Esophagus muscularis mucosa (tissue), 4 donors: ENCODE measurements at regions not wholly inside any gene's neighbourhood (a gene's known extent, or its start where the extent isn't known, plus 50 kb on each side); places are given as distances from the start of the nearest gene placed in this dataset.

Experiments
- DNase-seq: peaks from one replicate; pipeline ENCODE4 v3.0.0-alpha.2; 2017; ENCODE audit errors: extremely low spot score
- H3K27ac ChIP-seq, 4 donors: fragments of 200-600 bp; sonication (generic); replicated peaks in 1 of 4; 1 replicate in 3 of 4; 2 replicates in 1 of 4; pipeline ENCODE4 v1.5.1; 2016 to 2019; ENCODE audit warnings: mild to moderate bottlenecking in 1 of 4
- H3K27me3 ChIP-seq, 4 donors: fragments of 200-600 bp; sonication (generic); one replicate each; pipeline versions ENCODE4 v1.5.1 to v1.6.0; 2016 to 2019
- H3K36me3 ChIP-seq, 4 donors: fragments of 200-600 bp; sonication (generic); one replicate each; pipeline ENCODE4 v1.5.1; 2016 to 2019
- H3K4me1 ChIP-seq, 4 donors: fragments of 200-600 bp; sonication (generic); one replicate each; pipeline ENCODE4 v1.5.1; 2016 to 2019
- H3K4me3 ChIP-seq, 4 donors: fragments of 200-600 bp; sonication (generic); 1 replicate in 2 of 4; 2 replicates in 2 of 4; pipeline ENCODE4 v1.5.1; 2016 to 2019; ENCODE audit warnings: mild to moderate bottlenecking in 4 of 4, moderate library complexity in 1 of 4
- H3K9me3 ChIP-seq, 4 donors: fragments of 200-600 bp; sonication (generic); 1 replicate in 3 of 4; 2 replicates in 1 of 4; pipeline ENCODE4 v1.5.1; 2016 to 2019
- CTCF ChIP-seq, 3 experiments: fragments of 200-600 bp in 2 of 3; fragments of 450-650 bp in 1 of 3; sonication (generic) in 2 of 3; IDR thresholded peaks; one replicate each; pipeline ENCODE4 v1.5.1; 2017 to 2019; ENCODE audit warnings: antibody characterized with exemption in 3 of 3, mild to moderate bottlenecking in 2 of 3, moderate library complexity in 1 of 3
- EP300 ChIP-seq: sonication (generic); formaldehyde crosslinking; IDR thresholded peaks from one replicate; pipeline ENCODE4 v1.6.1; 2017; ENCODE audit warnings: antibody characterized with exemption
- POLR2A ChIP-seq: fragments of 450-650 bp; IDR thresholded peaks from one replicate; pipeline ENCODE4 v1.6.1; 2017; ENCODE audit warnings: antibody characterized with exemption, moderate library complexity, mild to moderate bottlenecking, low read depth
- POLR2AphosphoS5 ChIP-seq, 2 donors: sonication (generic); formaldehyde crosslinking; IDR thresholded peaks; one replicate each; pipeline ENCODE4 v1.6.1; 2017; ENCODE audit warnings: antibody characterized with exemption in 2 of 2
- WGBS: methylation state at CpG from one replicate; pipeline ENCODE4 v1.1.5; 2018; 5-methylcytosine and 5-hydroxymethylcytosine counted together
- intact Hi-C: fragments of 100-400 bp; cut with DNase I; formaldehyde crosslinking; loops from one replicate; pipeline ENCODE4 v1.15.1; 2023

GRCh38 chr4:123557857-123558536 is 161.4 kb downstream of the SPRY1 start:
- no peaks in the 10 kb centered on the region for H3K9me3 ChIP-seq
- no peaks in the 10 kb centered on the region for H3K36me3 ChIP-seq
- peaks cover 22 to 28% (median 25%) of the 10 kb centered on the region in 4 donors for H3K4me1 ChIP-seq
- no peaks in the 10 kb centered on the region for H3K27me3 ChIP-seq
- DNase-seq = no peak
- no peak overlapping the region for H3K4me3 ChIP-seq
- WGBS = 91% methylated on average over 4 of the region's 4 CpGs
- intact Hi-C loops = loop anchor here (10.0 kb wide), 1 partner anchor 557 kb away; no protein-coding TSS in a partner anchor
- H3K27ac ChIP-seq = no peak overlapping the region
- TF ChIP-seq POLR2AphosphoS5 (IDR thresholded peaks at IDR 0.05) = no peak
- no peak for TF ChIP-seq EP300
- no peak for TF ChIP-seq POLR2A
- no peak for TF ChIP-seq CTCF (IDR thresholded peaks at IDR 0.05)

- peaks cover 22 to 33% (median 27%) of the 10 kb centered on the region in 4 donors for H3K4me1 ChIP-seq
- intact Hi-C loops = loop anchor here (10.0 kb wide), 1 partner anchor 556 kb away; no protein-coding TSS in a partner anchor
- 86% methylated on average over 1 of the region's 1 CpG for WGBS
These were observed 162.3 kb downstream of the SPRY1 start for GRCh38 chr4:123558865-123559264.

GRCh38 chr4:123559955-123560871 is 163.6 kb downstream of the SPRY1 start:
- H3K9me3 ChIP-seq = no peaks in the 10 kb centered on the region
- H3K27ac ChIP-seq = no peak overlapping the region
- intact Hi-C loops = loop anchor here (10.0 kb wide), 1 partner anchor 555 kb away; no protein-coding TSS in a partner anchor
- peaks cover 14 to 29% (median 19%) of the 10 kb centered on the region in 4 donors for H3K4me1 ChIP-seq
- no peaks in the 10 kb centered on the region for H3K27me3 ChIP-seq
- DNase-seq = no peak
- WGBS = 86% methylated on average over 7 of the region's 7 CpGs
- TF ChIP-seq POLR2AphosphoS5 (IDR thresholded peaks at IDR 0.05) (no peak), POLR2A (no peak), EP300 (no peak), CTCF (IDR thresholded peaks at IDR 0.05) (no peak)
- no peaks in the 10 kb centered on the region for H3K36me3 ChIP-seq
- H3K4me3 ChIP-seq = no peak overlapping the region

More at GRCh38 chr4:123558865-123559264, 162.3 kb downstream of the SPRY1 start:
- H3K9me3 ChIP-seq = no peaks in the 10 kb centered on the region
- no peak for TF ChIP-seq EP300
- no peak for TF ChIP-seq POLR2A
- no peak for TF ChIP-seq CTCF (IDR thresholded peaks at IDR 0.05)
- no peak for TF ChIP-seq POLR2AphosphoS5 (IDR thresholded peaks at IDR 0.05)
- DNase-seq = no peak
- no peak overlapping the region for H3K27ac ChIP-seq
- H3K36me3 ChIP-seq = no peaks in the 10 kb centered on the region
- H3K27me3 ChIP-seq = no peaks in the 10 kb centered on the region
- no peak overlapping the region for H3K4me3 ChIP-seq

- DNase-seq = no peak
- WGBS = 100% methylated on average over 1 of the region's 1 CpG
- no peak overlapping the region for H3K27ac ChIP-seq
- H3K4me1 ChIP-seq = peaks cover 3 to 16% (median 7%) of the 10 kb centered on the region in 4 donors
- intact Hi-C loops = no loop called here
- no peaks in the 10 kb centered on the region for H3K36me3 ChIP-seq
- H3K9me3 ChIP-seq = no peaks in the 10 kb centered on the region
- TF ChIP-seq POLR2AphosphoS5 (IDR thresholded peaks at IDR 0.05) (no peak), CTCF (IDR thresholded peaks at IDR 0.05) (no peak), EP300 (no peak), POLR2A (no peak)
- H3K27me3 ChIP-seq = no peaks in the 10 kb centered on the region
- no peak overlapping the region for H3K4me3 ChIP-seq
These were observed 164.9 kb downstream of the SPRY1 start for GRCh38 chr4:123561525-123561924.
